Thyroid gland (tissue), 4 donors: ENCODE measurements at regions not wholly inside any gene's neighbourhood (a gene's known extent, or its start where the extent isn't known, plus 50 kb on each side); places are given as distances from the start of the nearest gene placed in this dataset.

ENCODE experiments used
- CTCF ChIP-seq, 6 experiments: fragments of 200-600 bp in 3 of 6; fragments of 450-650 bp in 3 of 6; sonication (generic) in 3 of 6; IDR thresholded peaks; one replicate each; pipeline ENCODE4 v1.5.1; 2016 to 2019; ENCODE audit warnings: antibody characterized with exemption in 6 of 6, mild to moderate bottlenecking in 2 of 6, inconsistent platforms in 1 of 6, moderate library complexity in 1 of 6
- POLR2A ChIP-seq, 2 donors: fragments of 450-650 bp; IDR thresholded peaks; one replicate each; pipeline ENCODE4 v1.6.1; 2017; ENCODE audit warnings: antibody characterized with exemption in 2 of 2, mild to moderate bottlenecking in 2 of 2, moderate library complexity in 1 of 2

DNA sequence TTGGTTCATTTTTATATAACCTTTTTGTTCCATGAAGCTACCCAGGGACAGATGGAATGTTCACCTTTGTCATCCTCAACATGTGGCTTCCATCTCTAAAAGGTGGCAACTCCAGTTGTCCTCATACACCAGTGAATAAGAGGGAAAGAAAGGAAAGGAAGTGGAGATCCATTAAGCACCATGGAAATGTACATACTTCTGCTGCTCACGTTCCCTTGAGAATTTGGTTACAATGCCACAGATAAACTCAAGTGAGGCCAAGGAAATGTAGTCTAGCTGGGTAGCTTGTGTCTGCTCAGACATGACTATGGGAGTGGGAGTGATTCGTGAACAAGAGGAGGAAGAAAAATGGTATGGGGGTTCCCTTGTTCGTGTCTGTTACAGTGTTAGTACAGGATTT is 237.1 kb upstream of the FAM3C start:
- TF ChIP-seq POLR2A (IDR thresholded peaks at IDR 0.05), result no peak
- TF ChIP-seq CTCF (IDR thresholded peaks at IDR 0.05), result no peak
